ENCODE measurements at regions not wholly inside any gene's neighbourhood (a gene's known extent, or its start where the extent isn't known, plus 50 kb on each side); places are given as distances from the start of the nearest gene placed in this dataset.
"Not testable (repeated sequence)": the region's sequence is repeated elsewhere in the genome, so short reads cannot be mapped to it uniquely, and the experiment has no call there.

DNA sequence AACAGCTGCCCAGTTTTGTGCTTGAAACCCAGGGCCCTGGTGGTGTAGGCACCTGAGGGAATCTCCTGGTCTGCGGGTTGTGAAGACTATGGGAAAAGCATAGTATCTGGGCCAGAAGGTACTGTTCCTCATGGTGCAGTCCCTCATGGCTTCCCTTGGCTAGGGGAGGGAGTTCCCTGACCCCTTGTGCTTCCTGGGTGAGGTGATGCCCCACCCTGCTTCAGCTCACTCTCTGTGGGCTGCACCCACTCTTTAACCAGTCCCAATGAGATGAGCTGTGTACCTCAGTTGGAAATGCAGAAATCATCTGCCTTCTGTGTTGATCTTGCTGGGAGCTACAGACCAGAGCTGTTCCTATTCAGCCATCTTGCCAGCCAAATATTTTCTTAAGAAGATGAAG, 75.8 kb downstream of the NFKBIZ start:
- not testable (repeated sequence) for TF ChIP-seq POLR2AphosphoS5 (IDR thresholded peaks at IDR 0.05)
- TF ChIP-seq, protein P1, sequence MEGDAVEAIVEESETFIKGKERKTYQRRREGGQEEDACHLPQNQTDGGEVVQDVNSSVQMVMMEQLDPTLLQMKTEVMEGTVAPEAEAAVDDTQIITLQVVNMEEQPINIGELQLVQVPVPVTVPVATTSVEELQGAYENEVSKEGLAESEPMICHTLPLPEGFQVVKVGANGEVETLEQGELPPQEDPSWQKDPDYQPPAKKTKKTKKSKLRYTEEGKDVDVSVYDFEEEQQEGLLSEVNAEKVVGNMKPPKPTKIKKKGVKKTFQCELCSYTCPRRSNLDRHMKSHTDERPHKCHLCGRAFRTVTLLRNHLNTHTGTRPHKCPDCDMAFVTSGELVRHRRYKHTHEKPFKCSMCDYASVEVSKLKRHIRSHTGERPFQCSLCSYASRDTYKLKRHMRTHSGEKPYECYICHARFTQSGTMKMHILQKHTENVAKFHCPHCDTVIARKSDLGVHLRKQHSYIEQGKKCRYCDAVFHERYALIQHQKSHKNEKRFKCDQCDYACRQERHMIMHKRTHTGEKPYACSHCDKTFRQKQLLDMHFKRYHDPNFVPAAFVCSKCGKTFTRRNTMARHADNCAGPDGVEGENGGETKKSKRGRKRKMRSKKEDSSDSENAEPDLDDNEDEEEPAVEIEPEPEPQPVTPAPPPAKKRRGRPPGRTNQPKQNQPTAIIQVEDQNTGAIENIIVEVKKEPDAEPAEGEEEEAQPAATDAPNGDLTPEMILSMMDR (IDR thresholded peaks at IDR 0.05 in 8 of 11, conservative IDR thresholded peaks at IDR 0.05 in 3 of 11), result not testable (repeated sequence)

All from spleen (tissue), 7 donors.